OCI-LY1 (cell line): ENCODE measurements at regions not wholly inside any gene's neighbourhood (a gene's known extent, or its start where the extent isn't known, plus 50 kb on each side); places are given as distances from the start of the nearest gene placed in this dataset.

Source experiments
- CTCF ChIP-seq: fragments of 200-600 bp; sonication (generic), shearing (Covaris generic); IDR thresholded peaks from 2 replicates; pipeline ENCODE4 v1.5.1; 2017; ENCODE audit warnings: mild to moderate bottlenecking, antibody characterized with exemption, low read length, moderate library complexity, mixed read lengths
- EZH2 ChIP-seq: fragments of 200-600 bp; sonication (generic), shearing (Covaris generic); IDR thresholded peaks from 2 replicates; pipeline ENCODE4 v1.8.0; 2017; ENCODE audit warnings: borderline replicate concordance, mixed run types, mild to moderate bottlenecking, antibody characterized with exemption, low read length, moderate library complexity, mixed read lengths

- no peak for TF ChIP-seq CTCF
- TF ChIP-seq EZH2 = no peak
Measured at GRCh38 chr6:10343320-10343719, 71.6 kb downstream of the TFAP2A start.
